CD4-positive, alpha-beta T cell treated with Interferon alpha-2 for 1 hour (primary cell): ENCODE measurements at regions not wholly inside any gene's neighbourhood (a gene's known extent, or its start where the extent isn't known, plus 50 kb on each side); places are given as distances from the start of the nearest gene placed in this dataset.
"Not testable (repeated sequence)": the region's sequence is repeated elsewhere in the genome, so short reads cannot be mapped to it uniquely, and the experiment has no call there.

Source experiments
- DNase-seq, 2 donors: peaks; one replicate each; pipeline ENCODE4 v3.0.0-alpha.2; 2020 to 2022

- DNase-seq: peak in 1 of 2 donors; percentile 0
These were observed 166.5 kb downstream of the POTEG start for GRCh38 chr14:19267636-19268035.

GRCh38 chr14:19268047-19268627 is 166.0 kb downstream of the POTEG start:
- DNase-seq: not testable (repeated sequence)

GRCh38 chr14:19272235-19272634 is 161.9 kb downstream of the POTEG start:
- not testable (repeated sequence) for DNase-seq

GRCh38 chr14:19289669-19290068 is 144.5 kb downstream of the POTEG start:
- not testable (repeated sequence) for DNase-seq

- not testable (repeated sequence) for DNase-seq
These were observed 133.9 kb downstream of the POTEG start for GRCh38 chr14:19300243-19300642.

GRCh38 chr14:19300838-19301237 is 133.3 kb downstream of the POTEG start:
- not testable (repeated sequence) for DNase-seq

- not testable (repeated sequence) for DNase-seq
These were observed 130.3 kb downstream of the POTEG start for GRCh38 chr14:19303844-19304243.

- DNase-seq: not testable (repeated sequence)
These were observed 129.7 kb downstream of the POTEG start for GRCh38 chr14:19304442-19304841.

GRCh38 chr14:19304918-19305317 is 129.2 kb downstream of the POTEG start:
- not testable (repeated sequence) for DNase-seq

GRCh38 chr14:19305776-19306175 is 128.4 kb downstream of the POTEG start:
- not testable (repeated sequence) for DNase-seq

- DNase-seq: not testable (repeated sequence)
These were observed 127.7 kb downstream of the POTEG start for GRCh38 chr14:19306405-19306804.

GRCh38 chr14:19311023-19311422 is 123.1 kb downstream of the POTEG start:
- DNase-seq: not testable (repeated sequence)

- DNase-seq: not testable (repeated sequence)
These were observed 103.5 kb downstream of the POTEG start for GRCh38 chr14:19330678-19331077.

GRCh38 chr14:19337232-19338059 is 96.7 kb downstream of the POTEG start:
- not testable (repeated sequence) for DNase-seq

GRCh38 chr14:19338060-19338372 is 96.1 kb downstream of the POTEG start:
- DNase-seq: not testable (repeated sequence)

- DNase-seq: not testable (repeated sequence)
These were observed 93.2 kb downstream of the POTEG start for GRCh38 chr14:19340976-19341375.

- not testable (repeated sequence) for DNase-seq
These were observed 92.5 kb downstream of the POTEG start for GRCh38 chr14:19341627-19342026.

GRCh38 chr14:19344261-19344660 is 89.9 kb downstream of the POTEG start:
- not testable (repeated sequence) for DNase-seq

- not testable (repeated sequence) for DNase-seq
These were observed 89.5 kb downstream of the POTEG start for GRCh38 chr14:19344689-19345088.

- not testable (repeated sequence) for DNase-seq
These were observed 88.7 kb downstream of the POTEG start for GRCh38 chr14:19345298-19345911.

- not testable (repeated sequence) for DNase-seq
These were observed 88.1 kb downstream of the POTEG start for GRCh38 chr14:19346074-19346480.

GRCh38 chr14:19346636-19347035 is 87.5 kb downstream of the POTEG start:
- not testable (repeated sequence) for DNase-seq

- DNase-seq: not testable (repeated sequence)
These were observed 87.0 kb downstream of the POTEG start for GRCh38 chr14:19347112-19347511.
